GM19467 (cell line): ENCODE measurements at regions not wholly inside any gene's neighbourhood (a gene's known extent, or its start where the extent isn't known, plus 50 kb on each side); places are given as distances from the start of the nearest gene placed in this dataset.
"Not testable (repeated sequence)": the region's sequence is repeated elsewhere in the genome, so short reads cannot be mapped to it uniquely, and the experiment has no call there.

Experiments used
- ATAC-seq: cut with Tn5 transposase; IDR thresholded peaks from one replicate; pipeline ENCODE4 v1.9.1; 2021; ENCODE audit warnings: mild to moderate bottlenecking, moderate library complexity; ENCODE audit not compliant: unreplicated experiment

DNA sequence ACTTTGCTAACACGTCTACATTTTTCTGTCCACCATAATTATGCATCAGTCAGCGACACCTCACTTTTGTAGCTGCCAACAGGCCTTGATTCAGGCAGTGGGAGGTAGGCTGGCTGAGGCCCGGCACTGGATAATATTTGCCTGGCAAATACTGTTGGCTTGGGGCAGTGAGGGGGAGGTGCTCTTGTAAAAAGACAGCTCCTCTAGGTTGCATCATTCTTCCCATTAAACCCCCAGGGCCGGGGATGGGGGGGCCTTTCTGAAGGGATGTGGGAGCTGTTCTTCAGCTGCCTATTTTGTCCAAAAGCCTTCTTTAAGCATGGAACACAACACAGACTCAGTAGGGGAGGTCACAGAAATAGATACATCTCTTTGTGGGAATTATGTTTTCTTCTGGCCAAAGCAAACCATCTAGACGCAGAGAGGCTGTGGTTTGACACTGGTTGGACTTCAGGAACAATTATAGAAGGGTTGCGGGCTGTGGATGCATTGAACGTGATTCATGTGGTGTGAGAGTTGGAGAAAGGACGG lies 338.3 kb upstream of the NT5E start:
- ATAC-seq: no peak

DNA sequence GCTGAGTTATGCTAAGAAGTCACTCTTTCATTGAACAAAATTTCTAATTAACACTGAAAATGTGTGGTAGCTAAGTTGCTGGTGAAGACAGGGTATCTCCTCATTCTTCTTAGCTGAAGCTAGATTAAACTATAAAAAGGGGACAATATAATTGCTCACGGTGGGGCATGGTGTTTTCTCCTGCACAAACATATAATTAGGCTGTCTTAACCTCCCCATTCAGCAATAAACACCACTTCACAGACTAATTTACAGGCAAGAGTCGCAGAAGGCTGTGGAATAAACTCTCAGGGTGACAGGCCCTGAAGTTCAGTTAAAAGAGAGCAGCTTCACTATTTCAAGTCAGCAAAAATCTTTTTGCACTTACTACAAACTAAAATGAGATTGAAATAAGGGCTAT lies 338.9 kb upstream of the NT5E start:
- ATAC-seq: no peak

DNA sequence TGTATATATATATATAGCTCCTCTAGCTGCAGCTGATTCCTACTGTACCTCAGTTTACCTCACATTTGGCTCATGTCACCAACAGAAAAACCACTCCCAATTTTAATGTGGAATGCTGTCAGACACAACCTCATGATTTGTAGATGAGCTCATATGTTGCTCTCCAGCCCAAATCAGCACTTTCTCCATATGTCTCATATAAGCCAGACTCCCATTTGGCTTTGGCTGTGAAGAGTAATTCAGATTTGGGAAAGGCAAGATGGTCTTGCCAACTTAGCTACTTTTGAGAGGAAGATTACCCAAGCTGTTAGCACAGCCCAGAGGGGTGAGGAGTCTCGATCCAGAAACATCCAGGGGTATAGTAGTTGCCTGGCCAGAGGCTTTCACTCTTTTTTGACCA lies 342.2 kb upstream of the NT5E start:
- no peak for ATAC-seq

DNA sequence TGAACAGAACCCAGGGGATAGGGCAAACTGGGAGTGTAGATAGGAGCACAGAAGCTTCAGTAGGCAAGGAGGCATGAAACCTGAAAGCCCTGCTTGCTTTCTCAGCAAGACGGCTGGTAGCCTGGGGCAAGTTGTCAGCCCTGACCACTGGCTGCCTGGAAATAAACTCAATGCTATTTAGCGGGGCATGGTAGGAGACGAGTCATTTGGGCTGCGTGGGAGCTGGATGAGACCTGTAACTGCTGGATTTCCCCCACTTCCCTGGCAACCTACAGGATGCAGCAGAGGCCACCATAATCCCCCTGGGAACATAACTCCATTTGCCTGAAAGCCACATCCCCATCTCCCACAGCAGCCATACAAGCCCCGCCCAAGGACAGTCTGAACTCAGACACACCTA lies 332.6 kb upstream of the TBX18 start:
- no peak for ATAC-seq

DNA sequence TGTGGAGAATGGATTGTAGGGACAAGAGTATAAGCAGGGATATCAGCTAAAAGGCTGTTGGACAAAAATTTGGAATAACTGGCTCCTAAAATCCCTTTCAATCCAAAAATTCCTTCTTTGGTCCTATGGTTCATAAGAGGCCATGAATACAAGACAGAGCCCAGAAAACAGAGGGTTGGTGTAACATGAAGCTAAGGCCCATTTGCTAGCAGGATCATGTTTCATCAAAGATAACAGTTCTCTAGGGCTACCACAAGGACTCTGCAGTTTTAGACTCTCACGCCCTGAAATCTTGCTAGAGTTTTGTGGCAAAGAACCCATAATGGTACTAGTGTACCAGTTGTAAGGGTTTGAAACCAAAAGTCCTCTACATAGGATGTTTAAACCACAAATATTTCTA lies 327.8 kb upstream of the TBX18 start:
- no peak for ATAC-seq

DNA sequence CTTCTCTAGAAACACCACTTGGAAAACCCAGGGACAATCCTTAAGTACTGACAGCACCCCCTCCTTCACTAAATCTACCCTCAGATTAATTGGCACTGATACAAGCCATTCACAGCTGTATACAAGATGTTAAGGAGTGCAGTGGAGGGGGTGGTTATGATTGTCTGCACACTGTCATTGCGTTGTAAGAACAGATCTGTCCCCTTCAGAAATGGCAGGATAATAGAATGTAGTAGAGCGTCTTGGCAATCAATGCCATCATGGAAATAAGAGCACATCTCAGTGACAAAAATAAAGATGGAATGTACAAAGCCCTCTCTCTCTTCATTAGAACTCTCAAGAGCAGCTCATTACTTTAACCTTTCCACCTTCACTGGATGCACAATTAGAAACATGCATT lies 324.9 kb upstream of the TBX18 start:
- ATAC-seq: no peak

DNA sequence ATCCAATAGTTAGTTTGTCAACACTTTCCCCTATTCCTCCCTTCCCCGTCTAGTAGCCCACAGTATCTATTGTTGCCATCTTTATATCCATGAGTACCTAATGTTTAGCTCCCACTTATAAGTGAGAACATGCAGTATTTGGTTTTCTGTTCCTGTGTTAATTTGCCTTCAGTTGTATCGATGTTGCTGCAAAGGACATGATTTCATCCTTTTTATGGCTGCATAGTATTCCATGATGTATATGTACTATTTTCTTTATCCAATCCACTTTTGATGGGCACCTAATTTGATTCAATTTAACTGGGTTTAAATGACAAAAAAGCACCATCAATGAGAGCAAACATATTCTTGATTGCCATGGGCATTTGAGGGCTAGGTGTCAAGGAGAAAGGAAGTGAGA lies 321.5 kb upstream of the TBX18 start:
- no peak for ATAC-seq

DNA sequence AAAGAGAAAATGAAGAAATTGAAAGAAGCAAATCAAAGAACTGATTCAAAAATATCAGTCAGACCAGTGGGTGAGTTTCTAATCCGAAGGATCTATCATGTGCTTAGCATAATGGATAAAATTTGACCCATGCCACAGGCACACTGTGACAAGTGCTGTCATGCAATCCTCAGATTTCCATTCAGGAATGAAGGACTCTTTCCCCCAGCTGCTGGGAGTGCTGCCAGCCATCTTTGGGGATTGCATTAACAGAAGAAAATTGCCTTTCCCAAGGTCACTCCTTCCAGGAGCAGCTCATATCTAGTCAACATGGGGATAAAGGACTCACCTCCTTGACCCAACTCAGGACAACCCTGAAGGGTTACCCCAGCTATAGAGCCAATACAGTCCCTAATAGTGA lies 316.7 kb upstream of the TBX18 start:
- no peak for ATAC-seq

DNA sequence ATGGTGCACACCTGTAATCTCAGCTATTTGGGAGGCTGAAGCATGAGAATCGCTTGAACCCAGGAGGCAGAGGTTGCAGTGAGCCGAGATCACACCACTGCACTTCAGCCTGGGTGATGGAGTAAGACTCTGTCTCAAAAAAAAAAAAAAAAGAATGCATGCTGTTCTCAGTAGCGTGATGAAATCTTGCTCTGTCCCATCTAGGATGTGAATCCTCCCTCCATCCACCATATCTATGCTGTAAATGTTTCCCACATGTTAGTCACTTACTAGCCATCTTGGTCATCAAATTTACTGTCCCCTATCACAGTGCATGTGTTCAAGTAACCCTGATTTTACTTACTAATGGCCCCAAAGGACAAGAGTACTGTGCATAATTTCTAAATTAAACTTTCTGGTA lies 315.4 kb upstream of the TBX18 start:
- ATAC-seq: no peak

DNA sequence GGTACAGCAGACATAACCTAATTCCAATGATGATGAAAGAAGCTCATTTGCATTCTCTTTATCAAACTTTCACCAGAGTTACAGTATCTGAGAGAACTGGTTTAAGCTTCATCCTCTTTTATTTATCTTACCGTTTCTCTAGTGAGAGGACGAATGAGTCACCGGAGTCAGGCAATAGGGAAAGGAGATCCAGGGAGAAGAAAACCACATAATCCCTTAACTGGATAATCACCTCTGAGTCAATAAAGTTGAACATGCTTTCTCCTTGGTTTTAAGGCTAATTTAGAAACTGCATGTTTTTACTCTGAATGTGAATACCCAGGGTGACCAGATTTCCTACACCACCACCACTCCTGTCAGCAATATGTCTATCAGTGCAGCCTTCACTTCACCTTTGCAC lies 313.7 kb upstream of the TBX18 start:
- no peak for ATAC-seq

DNA sequence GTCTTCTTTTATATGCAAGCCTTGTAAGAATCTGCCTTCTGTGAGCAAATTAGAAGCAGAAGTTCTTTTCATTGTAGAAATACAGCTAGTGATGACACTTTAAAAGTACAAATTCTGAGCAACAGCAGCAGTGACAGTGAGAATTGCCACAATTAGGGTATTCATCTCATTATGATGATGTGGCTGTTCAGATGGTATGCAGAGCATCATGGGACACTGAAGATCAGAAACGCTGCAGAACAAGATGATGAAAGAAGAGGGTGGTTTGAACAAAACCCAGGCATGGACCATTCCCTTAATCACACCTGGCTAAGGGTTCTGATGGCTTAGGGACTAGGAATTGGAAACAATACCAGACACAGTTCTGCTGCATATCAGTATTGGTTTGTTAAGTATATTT lies 312.7 kb upstream of the TBX18 start:
- ATAC-seq: no peak

DNA sequence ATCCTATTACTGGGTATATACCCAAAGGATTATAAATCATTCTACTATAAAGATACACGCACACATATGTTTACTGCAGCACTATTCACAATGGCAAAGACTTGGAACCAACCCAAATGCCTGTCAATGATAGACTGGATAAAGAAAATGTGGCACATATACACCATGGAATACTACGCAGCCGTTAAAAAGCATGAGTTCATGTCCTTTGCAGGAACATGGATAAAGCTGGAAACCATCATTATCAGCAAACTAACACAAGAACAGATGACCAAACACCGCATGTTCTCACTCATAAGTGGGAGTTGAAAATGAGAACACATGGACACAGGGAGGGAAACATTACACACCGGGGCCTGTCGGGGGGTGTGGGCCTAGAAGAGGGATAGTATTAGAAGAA lies 307.4 kb upstream of the TBX18 start:
- not testable (repeated sequence) for ATAC-seq

DNA sequence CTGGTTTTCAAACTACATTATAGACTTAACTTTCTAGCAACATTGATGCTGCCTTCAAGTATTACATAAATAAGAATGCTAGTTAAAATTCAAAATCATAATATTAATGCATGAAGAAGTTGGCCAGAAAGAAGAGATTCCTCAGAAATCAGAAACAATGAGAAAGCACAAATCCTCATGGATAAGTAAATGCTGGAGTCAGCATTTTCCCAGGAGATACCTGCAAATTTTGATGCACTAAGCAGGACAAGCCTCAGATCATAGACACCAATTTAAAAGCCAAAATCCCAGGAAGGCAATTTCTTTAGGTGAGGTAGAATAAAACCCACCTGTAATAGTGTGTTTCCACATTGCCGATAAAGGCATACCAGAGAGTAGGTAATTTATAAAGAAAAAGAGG lies 305.2 kb upstream of the TBX18 start:
- no peak for ATAC-seq

DNA sequence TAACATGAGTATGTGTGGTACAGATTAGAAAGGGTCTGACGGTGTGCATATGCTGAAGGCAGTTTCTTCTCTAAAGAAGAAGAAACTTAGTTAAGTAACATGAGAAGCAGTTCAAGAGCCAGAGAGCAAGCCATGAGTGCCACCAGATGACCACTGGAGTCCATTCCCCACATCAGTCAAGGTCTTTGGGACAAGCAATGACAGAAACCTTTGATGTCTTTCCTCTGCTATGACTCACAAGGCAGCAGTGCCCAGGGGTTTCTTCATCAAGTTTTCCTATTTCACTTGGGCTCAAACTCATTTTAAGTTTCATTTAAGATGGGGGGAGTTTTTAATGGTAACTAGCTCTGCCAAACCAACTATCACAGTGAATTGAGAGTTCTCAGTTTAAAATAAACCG lies 303.8 kb upstream of the TBX18 start:
- no peak for ATAC-seq

DNA sequence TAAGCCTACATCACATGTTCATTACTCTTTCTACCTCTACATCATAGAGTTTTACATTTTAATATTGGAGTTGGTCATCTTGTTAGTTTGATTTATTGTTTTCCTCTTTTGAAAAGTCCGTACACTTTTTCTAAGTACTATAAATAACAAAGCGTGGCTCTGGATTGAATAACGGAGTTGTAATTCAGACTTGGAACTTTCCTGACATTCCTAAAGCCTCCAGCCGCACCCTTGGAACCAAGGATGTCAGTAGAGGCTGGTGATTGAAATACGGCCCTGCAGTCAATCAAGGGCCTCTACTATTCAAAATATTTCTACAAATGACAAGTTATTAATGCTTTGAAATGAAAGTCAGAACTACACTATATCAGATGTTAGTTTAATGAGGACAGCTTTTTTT lies 301.9 kb upstream of the TBX18 start:
- no peak for ATAC-seq

DNA sequence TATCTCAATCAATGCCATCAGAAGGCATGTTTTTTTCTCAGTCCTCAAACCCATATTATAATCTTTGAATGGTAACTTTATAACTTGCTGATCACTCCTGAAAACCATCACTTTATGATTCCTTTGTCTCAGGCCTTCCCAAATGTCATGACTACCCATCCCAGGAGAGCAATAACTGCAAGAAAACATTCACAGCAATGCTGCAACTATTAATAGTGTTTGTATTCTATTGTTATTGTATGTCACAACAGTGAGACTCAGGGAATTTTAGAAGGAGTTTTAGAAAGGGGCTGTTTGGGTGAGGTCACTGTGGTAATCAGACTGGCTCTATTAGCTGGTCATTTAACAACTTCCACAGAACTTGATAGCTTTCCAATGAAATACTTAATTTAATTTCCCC lies 301.4 kb upstream of the TBX18 start:
- no peak for ATAC-seq

DNA sequence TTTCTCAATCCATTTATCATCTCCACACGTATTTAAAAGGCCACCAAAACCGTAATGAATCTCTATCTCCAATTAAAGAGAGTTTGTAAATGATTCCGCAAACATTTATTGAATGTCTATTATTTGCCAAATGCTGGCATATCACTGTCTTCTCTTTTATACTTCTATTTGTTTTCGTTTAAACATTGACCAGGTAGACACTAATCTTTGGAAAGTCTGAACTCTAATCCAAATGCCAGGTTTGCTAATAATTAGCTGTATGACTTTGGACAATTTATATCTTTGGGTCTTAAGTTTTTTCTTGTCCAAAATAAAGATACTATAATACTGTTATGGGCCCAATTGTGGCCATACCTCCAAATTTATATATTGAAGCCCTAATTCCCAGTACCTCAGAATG lies 299.2 kb upstream of the TBX18 start:
- ATAC-seq: no peak

DNA sequence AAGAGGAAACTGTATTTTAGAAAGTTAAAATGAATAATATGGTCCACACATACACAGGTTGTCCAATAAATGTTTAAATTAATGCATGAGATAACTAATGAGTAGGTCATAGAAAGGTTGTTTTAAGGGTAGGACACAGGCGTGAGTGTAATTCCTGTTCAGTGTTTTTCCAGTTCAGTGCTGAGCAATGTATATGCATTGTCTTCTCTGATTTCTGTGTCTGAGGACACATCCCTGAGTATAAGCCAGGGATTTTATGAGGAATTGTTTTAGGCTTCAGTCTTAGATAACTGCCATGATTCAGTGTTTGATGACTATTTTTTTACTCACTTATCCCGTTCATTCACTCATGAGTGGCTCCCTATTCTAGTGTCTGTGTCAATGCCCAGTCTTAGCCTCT lies 298.5 kb upstream of the TBX18 start:
- no peak for ATAC-seq

DNA sequence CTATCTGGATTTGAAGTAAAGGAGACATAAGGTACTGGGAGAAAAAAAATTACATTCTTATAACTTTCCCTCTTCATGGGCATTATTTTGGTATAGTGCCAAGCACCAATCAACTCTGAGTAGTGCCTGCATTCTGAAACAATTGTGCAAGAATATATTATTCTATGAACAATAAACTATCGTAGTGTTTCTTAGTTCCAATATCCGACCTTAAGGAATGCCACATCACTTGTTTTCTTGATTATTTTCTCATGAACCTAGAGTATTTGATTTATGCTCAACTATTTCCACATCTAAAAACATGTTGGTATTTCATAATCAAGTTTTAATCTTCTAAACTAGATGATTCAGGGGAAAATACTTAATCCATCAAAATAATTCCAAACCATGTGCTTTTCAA lies 294.4 kb upstream of the TBX18 start:
- ATAC-seq: no peak

DNA sequence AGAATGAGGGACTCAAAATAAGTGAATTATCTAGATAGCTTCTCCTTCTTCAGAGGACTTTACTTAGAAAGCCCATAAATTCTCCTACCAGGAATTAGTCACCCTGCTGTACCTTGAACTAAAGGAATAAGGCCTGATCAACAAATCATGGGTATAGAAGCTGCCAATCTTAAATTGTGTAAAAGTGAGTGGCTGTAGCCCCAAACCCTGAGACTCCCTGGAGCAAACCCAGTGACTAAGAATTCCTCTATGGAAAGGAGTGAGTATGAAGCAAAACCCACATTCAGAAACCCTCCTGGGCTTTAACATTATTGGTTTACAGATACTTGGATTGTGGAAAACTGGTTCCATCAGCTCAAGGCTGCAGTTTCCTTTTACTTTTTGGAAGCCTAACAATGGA lies 285.8 kb upstream of the TBX18 start:
- ATAC-seq: no peak

DNA sequence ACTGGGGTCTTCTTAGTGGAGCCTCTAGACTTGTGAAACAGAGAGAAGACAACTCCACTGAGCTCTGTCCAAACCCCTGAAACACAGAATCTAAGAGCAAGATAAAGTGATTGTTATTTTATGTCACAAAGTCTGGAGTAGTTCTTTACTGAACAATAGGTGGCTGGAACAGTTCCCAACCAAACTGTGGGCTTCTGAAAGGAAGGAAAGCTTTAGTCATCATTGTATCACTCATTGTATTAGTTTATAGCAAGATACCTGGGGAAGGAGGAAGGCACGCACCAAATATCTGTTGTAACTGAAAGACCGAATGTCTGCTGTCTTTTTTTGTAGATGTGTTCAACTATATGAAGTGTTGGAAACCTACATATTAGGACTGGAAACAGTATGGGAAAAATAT lies 284.9 kb upstream of the TBX18 start:
- ATAC-seq: no peak

DNA sequence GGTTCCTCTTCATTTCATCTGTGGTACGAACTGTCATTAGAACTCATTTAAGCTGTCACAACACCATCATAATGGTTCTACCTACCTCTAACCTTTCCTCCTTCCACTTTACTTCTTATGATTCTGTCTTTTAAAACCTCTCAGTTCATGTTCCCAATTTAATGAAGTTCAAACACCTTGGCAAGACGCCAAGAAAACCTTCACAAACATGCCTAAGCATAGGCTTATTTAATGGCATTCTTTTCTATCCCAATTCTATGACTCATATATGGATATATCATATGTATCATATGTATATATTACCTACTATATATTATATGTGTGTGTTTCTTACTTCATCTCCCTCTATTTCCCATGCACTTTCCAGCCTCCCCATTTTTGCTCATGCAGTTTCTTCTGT lies 283.4 kb upstream of the TBX18 start:
- no peak for ATAC-seq

DNA sequence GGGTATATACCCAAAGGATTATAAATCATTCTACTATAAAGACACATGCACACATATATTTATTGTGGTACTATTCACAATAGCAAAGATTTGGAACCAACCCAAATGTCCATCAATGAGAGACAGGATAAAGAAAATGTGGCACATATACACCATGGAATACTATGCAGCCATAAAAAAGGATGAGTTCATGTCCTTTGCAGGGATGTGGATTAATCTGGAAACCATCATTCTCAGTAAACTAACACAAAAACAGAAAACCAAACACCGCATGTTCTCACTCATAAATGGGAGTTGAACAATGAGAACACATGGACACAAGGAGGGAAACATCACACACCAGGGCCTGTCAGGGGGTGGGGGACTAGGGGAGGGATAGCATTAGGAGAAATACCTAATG lies 281.4 kb upstream of the TBX18 start:
- ATAC-seq: not testable (repeated sequence)

DNA sequence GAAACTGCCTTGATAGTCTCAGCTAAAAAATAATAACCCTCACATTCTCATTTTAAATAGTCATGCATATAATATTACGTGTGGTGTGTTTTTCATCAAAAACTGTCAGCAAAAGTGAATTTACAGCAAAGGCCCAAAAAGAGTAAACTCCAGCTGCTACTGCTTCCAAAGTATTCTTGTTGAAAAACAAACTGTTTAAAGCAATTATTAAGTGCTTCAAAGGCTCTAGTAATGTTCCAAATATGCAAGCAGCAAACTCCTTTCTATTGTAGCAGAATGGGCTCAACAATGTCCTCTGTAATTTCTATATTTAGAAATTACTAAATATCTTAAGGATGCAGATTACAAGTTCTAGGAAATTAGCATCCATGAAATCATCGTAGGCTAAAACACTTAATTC lies 280.0 kb upstream of the TBX18 start:
- ATAC-seq: no peak
